Body of pancreas (tissue), 4 donors: ENCODE measurements at regions not wholly inside any gene's neighbourhood (a gene's known extent, or its start where the extent isn't known, plus 50 kb on each side); places are given as distances from the start of the nearest gene placed in this dataset.

ENCODE experiments used
- ATAC-seq: fragments of 150-250 bp; one replicate; pipeline ENCODE4 v1.9.1; 2016
- DNase-seq, 4 donors: peaks; one replicate each; pipeline ENCODE4 v3.0.0-alpha.2; 2019
- H3K27ac ChIP-seq, 4 donors: fragments of 200-600 bp; sonication (generic); 1 replicate in 3 of 4; 2 replicates in 1 of 4; pipeline versions ENCODE4 v1.5.1 to v1.6.1; 2016 to 2019; ENCODE audit warnings: mild to moderate bottlenecking in 1 of 4, mixed read lengths in 1 of 4, moderate library complexity in 1 of 4
- H3K27me3 ChIP-seq, 2 donors: fragments of 200-600 bp; sonication (generic); one replicate each; pipeline ENCODE4 v1.6.0; 2016; ENCODE audit warnings: mild to moderate bottlenecking in 1 of 2
- H3K36me3 ChIP-seq, 2 donors: fragments of 200-600 bp; sonication (generic); replicated peaks in 1 of 2; 2 replicates each; pipeline ENCODE4 v1.5.1; 2016; ENCODE audit warnings: low read depth in 2 of 2; ENCODE audit not compliant: insufficient read depth in 1 of 2
- H3K4me1 ChIP-seq: fragments of 200-600 bp; sonication (generic); one replicate; pipeline ENCODE4 v1.6.0; 2016
- H3K4me3 ChIP-seq, 2 donors: fragments of 200-600 bp; sonication (generic); 1 replicate in 1 of 2; 2 replicates in 1 of 2; pipeline ENCODE4 v1.5.1; 2016 to 2019
- H3K9me3 ChIP-seq, 3 donors: fragments of 200-600 bp; sonication (generic); 1 replicate in 2 of 3; 2 replicates in 1 of 3; pipeline ENCODE4 v1.5.1; 2016
- CTCF ChIP-seq, 7 experiments: fragments of 450-650 bp in 4 of 7; fragments of 200-600 bp in 3 of 7; sonication (generic) in 3 of 7; IDR thresholded peaks; one replicate each; pipeline ENCODE4 v1.5.1; 2016 to 2019; ENCODE audit warnings: antibody characterized with exemption in 7 of 7
- POLR2A ChIP-seq, 3 donors: fragments of 450-650 bp; IDR thresholded peaks; one replicate each; pipeline ENCODE4 v1.6.1; 2016; ENCODE audit warnings: antibody characterized with exemption in 3 of 3, mild to moderate bottlenecking in 2 of 3
- WGBS, 2 donors: methylation state at CpG; one replicate each; pipeline ENCODE4 v1.1.5; 2017; 5-methylcytosine and 5-hydroxymethylcytosine counted together
- intact Hi-C: fragments of 100-400 bp; cut with DNase I; formaldehyde crosslinking; loops from one replicate; pipeline ENCODE4 v1.15.1; 2023

DNA sequence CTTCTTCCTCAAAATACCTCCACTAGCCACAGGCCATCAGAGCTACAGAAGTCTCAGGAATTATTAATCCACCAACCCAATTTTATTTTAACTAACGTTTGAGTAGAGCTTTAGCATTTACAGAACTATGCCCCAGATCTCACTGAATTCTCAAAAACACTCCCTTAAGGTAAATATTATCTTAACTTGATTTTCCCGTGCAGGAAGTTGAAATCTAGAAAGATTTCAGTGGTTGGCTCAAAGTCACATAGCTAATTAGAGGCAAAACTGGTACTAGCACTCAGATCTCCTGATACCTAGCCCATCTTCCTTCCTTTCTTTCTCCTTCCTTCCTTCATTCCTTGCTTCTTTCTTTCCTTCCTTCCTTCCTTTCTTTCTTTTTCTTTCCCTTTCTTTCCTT lies 298.3 kb downstream of the ENC1 start:
- WGBS, 2 donors: 22 to 23% methylated on average over 2 of the region's 2 CpGs
- no peaks in the 10 kb centered on the region for H3K36me3 ChIP-seq
- no peaks in the 10 kb centered on the region for H3K9me3 ChIP-seq
- H3K4me3 ChIP-seq: no peak overlapping the region
- no peak for TF ChIP-seq POLR2A (IDR thresholded peaks at IDR 0.05)
- TF ChIP-seq CTCF (IDR thresholded peaks at IDR 0.05): no peak
- H3K4me1 ChIP-seq: no peaks in the 10 kb centered on the region
- ATAC-seq: no peak
- no peak for DNase-seq
- no peak overlapping the region for H3K27ac ChIP-seq
- intact Hi-C loops: no loop called here
- no peaks in the 10 kb centered on the region for H3K27me3 ChIP-seq

GRCh38 chr5:74341221-74341620 lies 299.3 kb downstream of the ENC1 start:
- ATAC-seq: no peak

GRCh38 chr5:74340476-74340875 lies 300.1 kb downstream of the ENC1 start:
- Histone ChIP-seq H3K27me3 (no peaks in the 10 kb centered on the region), H3K4me1 (no peaks in the 10 kb centered on the region), H3K27ac (no peak overlapping the region), H3K9me3 (no peaks in the 10 kb centered on the region), H3K36me3 (no peaks in the 10 kb centered on the region), H3K4me3 (no peak overlapping the region)
- intact Hi-C loops: no loop called here
- DNase-seq (no peak), ATAC-seq (no peak)
- no peak for TF ChIP-seq POLR2A (IDR thresholded peaks at IDR 0.05)
- no peak for TF ChIP-seq CTCF (IDR thresholded peaks at IDR 0.05)
- 90% methylated on average over 5 of the region's 5 CpGs for WGBS, 2 donors

More at GRCh38 chr5:74341221-74341620, 299.3 kb downstream of the ENC1 start:
- no peak for DNase-seq
- Histone ChIP-seq H3K4me1 (no peaks in the 10 kb centered on the region), H3K4me3 (no peak overlapping the region), H3K36me3 (no peaks in the 10 kb centered on the region), H3K27ac (no peak overlapping the region), H3K27me3 (no peaks in the 10 kb centered on the region), H3K9me3 (no peaks in the 10 kb centered on the region)
- intact Hi-C loops: no loop called here
- no peak for TF ChIP-seq POLR2A (IDR thresholded peaks at IDR 0.05)
- TF ChIP-seq CTCF (IDR thresholded peaks at IDR 0.05): no peak
- WGBS, 2 donors: 87 to 90% methylated on average over 2 of the region's 2 CpGs

GRCh38 chr5:74337984-74338310 lies 302.6 kb downstream of the ENC1 start:
- intact Hi-C loops: no loop called here
- Histone ChIP-seq H3K27me3 (no peaks in the 10 kb centered on the region), H3K4me1 (no peaks in the 10 kb centered on the region), H3K9me3 (no peaks in the 10 kb centered on the region), H3K36me3 (no peaks in the 10 kb centered on the region), H3K27ac (no peak overlapping the region), H3K4me3 (no peak overlapping the region)
- no peak for ATAC-seq
- 86 to 95% methylated on average over 1 of the region's 1 CpG for WGBS, 2 donors
- no peak for TF ChIP-seq CTCF (IDR thresholded peaks at IDR 0.05)
- TF ChIP-seq POLR2A (IDR thresholded peaks at IDR 0.05): no peak
- DNase-seq: no peak

- no peak overlapping the region for H3K4me3 ChIP-seq
- no peaks in the 10 kb centered on the region for H3K9me3 ChIP-seq
- no peaks in the 10 kb centered on the region for H3K27me3 ChIP-seq
- H3K4me1 ChIP-seq: no peaks in the 10 kb centered on the region
- DNase-seq: no peak
- TF ChIP-seq POLR2A (IDR thresholded peaks at IDR 0.05) (no peak), CTCF (IDR thresholded peaks at IDR 0.05) (no peak)
- no peak overlapping the region for H3K27ac ChIP-seq
- H3K36me3 ChIP-seq: no peaks in the 10 kb centered on the region
- WGBS, 2 donors: 60 to 67% methylated on average over 9 of the region's 9 CpGs
- no peak for ATAC-seq
- intact Hi-C loops: no loop called here
Observed at GRCh38 chr5:74337254-74337983, 303.1 kb downstream of the ENC1 start.
